ENCODE measurements at regions not wholly inside any gene's neighbourhood (a gene's known extent, or its start where the extent isn't known, plus 50 kb on each side); places are given as distances from the start of the nearest gene placed in this dataset.

- TF ChIP-seq DPF2 (IDR thresholded peaks at IDR 0.05) (peak; percentile 43; the same call in 1 of the 2 replicates), RFX1 (IDR thresholded peaks at IDR 0.05) (no peak)
These were observed 223.0 kb downstream of the COX18 start (continued) for GRCh38 chr4:72846280-72847111.

DNA sequence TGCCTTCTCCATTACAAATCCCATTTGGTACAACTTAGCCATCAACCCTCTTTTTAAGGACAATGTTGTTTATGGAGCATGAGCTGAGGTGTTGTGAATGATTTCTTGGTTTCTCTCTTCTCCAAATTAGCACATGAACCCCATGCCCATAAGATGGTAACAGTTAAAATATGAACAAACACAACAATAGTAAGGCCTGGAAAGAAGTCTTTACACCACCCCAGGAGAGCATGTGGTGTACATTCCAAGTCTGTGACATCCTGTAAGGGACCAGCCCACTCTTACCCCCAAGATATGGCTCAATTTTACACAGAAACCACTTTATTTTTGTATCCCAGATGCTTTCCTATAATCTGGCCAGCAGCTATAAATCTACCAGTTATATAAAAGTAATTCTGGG is 226.1 kb downstream of the COX18 start:
- peaks cover 8 to 11% of the 10 kb centered on the region in 2 experiments; a peak in 4 of 5 replicates for H3K4me1 ChIP-seq (replicated peaks in 1 of 2; ENCODE audit: control insufficient read depth in 2 of 2, insufficient read depth in 2 of 2, low read length in 2 of 2)
- ATAC-seq (no peak), FAIRE-seq (no peak), DNase-seq (ENCODE audit: extremely low read depth in 1 of 4, low spot score in 3 of 4) (no peak)
- ChIA-PET CTCF (ENCODE audit: low intra/inter-chr PET ratio) (no interaction called here), POLR2A (no interaction called here)
- no peak overlapping the region for H3K9ac ChIP-seq (ENCODE audit: insufficient read depth in 1 of 2, low read depth in 2 of 2, low read length in 2 of 2)
- no peaks in the 10 kb centered on the region for H3K36me3 ChIP-seq (ENCODE audit: control insufficient read depth, insufficient read depth, low read length)
- H3K9me1 ChIP-seq (ENCODE audit: control insufficient read depth, insufficient read depth, low read length), result no peaks in the 10 kb centered on the region
- H3K79me2 ChIP-seq (ENCODE audit: control insufficient read depth, insufficient read depth, low read length), result no peaks in the 10 kb centered on the region
- no peaks in the 10 kb centered on the region for H3K27me3 ChIP-seq (ENCODE audit: control insufficient read depth in 2 of 2, insufficient read depth in 2 of 2, low read length in 2 of 2)
- in situ Hi-C loops (cut with MboI), result no loop called here
- BruUV-seq (replicated peaks), result no TSS peak
- intact Hi-C loops (cut with micrococcal nuclease), result no loop called here
- TF ChIP-seq ZNF140 (CRISPR knock-in tag; IDR thresholded peaks at IDR 0.05) (no peak), ZNF311 (CRISPR knock-in tag; IDR thresholded peaks at IDR 0.05) (no peak), YY1 (IDR thresholded peaks at IDR 0.05; ENCODE audit: borderline replicate concordance in 1 of 3, control insufficient read depth in 1 of 3, extremely low read depth in 1 of 3, insufficient read depth in 3 of 3, insufficient read length in 1 of 3, insufficient replicate concordance in 2 of 3, low read depth in 1 of 3, low read length in 2 of 3) (no peak), GMEB1 (CRISPR knock-in tag; IDR thresholded peaks at IDR 0.05) (no peak), NR1H2 (CRISPR knock-in tag; IDR thresholded peaks at IDR 0.05) (no peak), SNAPC5 (CRISPR knock-in tag; IDR thresholded peaks at IDR 0.05) (no peak), DNMT1 (IDR thresholded peaks at IDR 0.05) (no peak), ZFX (CRISPR knock-in tag; IDR thresholded peaks at IDR 0.05) (no peak), SAFB2 (IDR thresholded peaks at IDR 0.05; ENCODE audit: borderline replicate concordance, low read depth, low read length, severe bottlenecking) (no peak), MYNN (IDR thresholded peaks at IDR 0.05) (no peak), MYNN (CRISPR knock-in tag; IDR thresholded peaks at IDR 0.05) (no peak)
- TF ChIP-seq, protein P1, sequence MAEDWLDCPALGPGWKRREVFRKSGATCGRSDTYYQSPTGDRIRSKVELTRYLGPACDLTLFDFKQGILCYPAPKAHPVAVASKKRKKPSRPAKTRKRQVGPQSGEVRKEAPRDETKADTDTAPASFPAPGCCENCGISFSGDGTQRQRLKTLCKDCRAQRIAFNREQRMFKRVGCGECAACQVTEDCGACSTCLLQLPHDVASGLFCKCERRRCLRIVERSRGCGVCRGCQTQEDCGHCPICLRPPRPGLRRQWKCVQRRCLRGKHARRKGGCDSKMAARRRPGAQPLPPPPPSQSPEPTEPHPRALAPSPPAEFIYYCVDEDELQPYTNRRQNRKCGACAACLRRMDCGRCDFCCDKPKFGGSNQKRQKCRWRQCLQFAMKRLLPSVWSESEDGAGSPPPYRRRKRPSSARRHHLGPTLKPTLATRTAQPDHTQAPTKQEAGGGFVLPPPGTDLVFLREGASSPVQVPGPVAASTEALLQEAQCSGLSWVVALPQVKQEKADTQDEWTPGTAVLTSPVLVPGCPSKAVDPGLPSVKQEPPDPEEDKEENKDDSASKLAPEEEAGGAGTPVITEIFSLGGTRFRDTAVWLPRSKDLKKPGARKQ (CRISPR knock-in tag; IDR thresholded peaks at IDR 0.05), result no peak
- H4K20me1 ChIP-seq (replicated peaks; ENCODE audit: control insufficient read depth, insufficient read depth, low read length), result no peaks in the 10 kb centered on the region
- no peak overlapping the region for H2AFZ ChIP-seq (ENCODE audit: low read depth, low read length)
- 0 out of 2 replicates have a peak, but pooled peaks cover 3% of the 10 kb centered on the region for H3K9me3 ChIP-seq (replicated peaks; ENCODE audit: control insufficient read depth, insufficient read depth, low read depth, low read length)
- no peak overlapping the region for H3K27ac ChIP-seq (ENCODE audit: extremely low read depth, low read depth, low read length)
- no peak overlapping the region for H3K4me3 ChIP-seq
- no peak overlapping the region for H3K4me2 ChIP-seq (ENCODE audit: insufficient read depth, low read length)
